ENCODE measurements at regions not wholly inside any gene's neighbourhood (a gene's known extent, or its start where the extent isn't known, plus 50 kb on each side); places are given as distances from the start of the nearest gene placed in this dataset.
"Not testable (repeated sequence)": the region's sequence is repeated elsewhere in the genome, so short reads cannot be mapped to it uniquely, and the experiment has no call there.

DNA sequence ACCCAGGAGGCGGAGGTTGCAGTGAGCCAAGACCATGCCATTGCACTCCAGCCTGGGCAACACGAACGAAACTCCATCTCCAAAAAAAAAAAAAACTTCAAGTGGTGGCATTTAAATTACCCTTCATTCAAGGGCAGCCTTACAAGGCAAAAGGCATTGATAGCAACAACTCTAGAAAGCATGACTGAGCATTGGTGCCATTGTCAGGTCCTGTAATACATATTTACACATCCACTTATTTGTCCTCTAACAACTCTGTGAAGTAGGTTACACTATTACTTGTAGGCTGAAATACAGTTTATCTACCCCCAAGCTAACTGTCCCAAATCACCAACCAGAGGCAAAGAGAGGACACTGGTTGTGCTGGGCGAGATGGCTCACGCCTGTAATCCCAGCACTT, 52.7 kb upstream of the LARP1 start:
- no peak overlapping the region for H3K4me3 ChIP-seq (ENCODE audit: low read depth, low read length)
- TF ChIP-seq, protein P1, sequence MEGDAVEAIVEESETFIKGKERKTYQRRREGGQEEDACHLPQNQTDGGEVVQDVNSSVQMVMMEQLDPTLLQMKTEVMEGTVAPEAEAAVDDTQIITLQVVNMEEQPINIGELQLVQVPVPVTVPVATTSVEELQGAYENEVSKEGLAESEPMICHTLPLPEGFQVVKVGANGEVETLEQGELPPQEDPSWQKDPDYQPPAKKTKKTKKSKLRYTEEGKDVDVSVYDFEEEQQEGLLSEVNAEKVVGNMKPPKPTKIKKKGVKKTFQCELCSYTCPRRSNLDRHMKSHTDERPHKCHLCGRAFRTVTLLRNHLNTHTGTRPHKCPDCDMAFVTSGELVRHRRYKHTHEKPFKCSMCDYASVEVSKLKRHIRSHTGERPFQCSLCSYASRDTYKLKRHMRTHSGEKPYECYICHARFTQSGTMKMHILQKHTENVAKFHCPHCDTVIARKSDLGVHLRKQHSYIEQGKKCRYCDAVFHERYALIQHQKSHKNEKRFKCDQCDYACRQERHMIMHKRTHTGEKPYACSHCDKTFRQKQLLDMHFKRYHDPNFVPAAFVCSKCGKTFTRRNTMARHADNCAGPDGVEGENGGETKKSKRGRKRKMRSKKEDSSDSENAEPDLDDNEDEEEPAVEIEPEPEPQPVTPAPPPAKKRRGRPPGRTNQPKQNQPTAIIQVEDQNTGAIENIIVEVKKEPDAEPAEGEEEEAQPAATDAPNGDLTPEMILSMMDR (IDR thresholded peaks at IDR 0.05; ENCODE audit: borderline replicate concordance, insufficient read depth, low read depth, low read length) = no peak

DNA sequence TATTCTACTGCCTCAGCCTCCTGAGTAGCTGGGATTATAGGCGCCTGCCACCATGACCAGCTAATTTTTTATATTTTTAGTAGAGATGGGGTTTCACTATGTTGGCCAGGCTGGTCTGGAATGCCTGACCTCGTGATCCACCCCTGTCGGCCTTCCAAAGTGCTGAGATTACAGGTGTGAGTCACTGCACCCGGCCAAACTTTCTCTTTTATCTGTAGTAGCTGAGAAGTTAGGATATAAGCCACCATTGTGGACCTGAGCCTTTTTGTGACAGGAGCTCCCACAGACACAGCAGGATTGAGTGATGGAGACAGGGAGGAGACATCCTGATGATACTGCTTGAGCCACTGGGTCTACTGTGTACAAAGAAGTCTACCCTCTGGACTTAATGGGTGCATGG, 53.5 kb upstream of the LARP1 start:
- H3K4me3 ChIP-seq (ENCODE audit: low read depth, low read length) = not testable (repeated sequence)

DNA sequence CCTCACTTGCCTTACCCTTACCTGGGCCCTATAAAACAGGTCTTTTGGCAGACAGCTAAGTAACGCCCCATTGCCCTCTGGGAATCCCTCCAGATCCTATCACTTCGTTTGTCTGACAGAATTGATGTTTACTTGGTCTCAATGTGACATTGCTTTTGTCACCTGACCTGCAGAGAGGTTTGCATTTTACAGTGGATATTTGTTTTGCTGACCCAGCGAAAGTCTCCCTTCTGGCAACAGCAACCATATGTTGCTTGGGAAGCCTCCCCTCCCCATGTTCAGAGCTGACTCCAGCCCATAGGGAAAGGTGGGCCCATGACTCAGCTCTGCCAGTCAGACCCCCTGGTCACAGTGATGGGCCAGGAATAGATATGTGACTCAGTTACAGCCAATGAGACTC, 54.0 kb upstream of the LARP1 start:
- H3K4me3 ChIP-seq (ENCODE audit: low read depth, low read length) = no peak overlapping the region
- TF ChIP-seq, protein P1 (IDR thresholded peaks at IDR 0.05; ENCODE audit: borderline replicate concordance, insufficient read depth, low read depth, low read length) = no peak

DNA sequence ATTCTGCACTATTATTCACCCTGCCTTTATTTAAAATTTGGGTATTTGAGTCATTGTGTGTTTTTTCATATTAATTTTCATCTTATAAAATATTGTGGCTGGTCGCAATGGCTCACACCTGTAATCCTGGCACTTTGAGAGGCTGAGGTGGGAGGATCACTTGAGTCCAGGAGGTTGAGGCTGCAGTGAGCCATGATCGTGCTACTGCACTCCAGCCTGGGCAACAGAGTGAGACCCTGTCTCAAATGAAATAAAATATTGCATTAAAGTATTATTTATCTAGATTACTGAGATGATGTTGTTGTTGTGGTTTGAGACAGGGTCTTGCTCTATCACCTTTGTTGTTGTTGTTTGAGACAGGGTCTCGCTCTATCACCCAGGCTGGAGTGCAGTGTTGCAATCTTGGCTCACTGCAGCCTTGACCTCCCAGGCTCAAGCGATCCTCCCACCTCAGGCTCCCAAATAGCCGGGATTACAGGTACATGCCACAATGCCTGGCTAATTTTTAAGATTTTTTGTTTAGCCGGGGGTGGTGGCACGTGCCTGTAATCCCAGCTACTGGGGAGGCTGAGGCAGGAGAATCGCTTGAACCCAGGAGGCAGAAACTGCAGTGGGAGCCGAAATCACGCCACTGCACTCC, 54.8 kb upstream of the LARP1 start:
- H3K4me3 ChIP-seq (ENCODE audit: low read depth, low read length) = not testable (repeated sequence)

DNA sequence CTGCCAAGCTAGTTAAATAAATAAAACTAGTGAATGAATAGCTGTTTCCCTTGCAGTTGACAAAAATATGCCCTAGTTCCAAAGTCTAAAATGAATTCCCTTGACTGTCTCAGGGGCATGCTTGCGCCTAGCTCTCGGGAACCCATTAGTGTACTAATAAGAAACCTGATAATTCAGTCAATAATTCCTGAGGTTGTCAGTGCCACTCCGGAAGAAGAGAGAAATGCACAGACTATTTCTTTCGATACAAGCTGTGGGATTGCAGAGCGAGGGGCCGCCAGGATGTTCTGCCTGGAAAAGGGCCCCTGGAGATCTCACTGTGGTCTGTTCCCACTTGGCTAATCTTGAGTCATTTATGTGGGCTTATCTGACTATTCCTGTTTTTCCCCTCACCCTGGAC, 56.4 kb upstream of the LARP1 start:
- H3K4me3 ChIP-seq (ENCODE audit: low read depth, low read length) = no peak overlapping the region
- TF ChIP-seq, protein P1 (IDR thresholded peaks at IDR 0.05; ENCODE audit: borderline replicate concordance, insufficient read depth, low read depth, low read length) = no peak

DNA sequence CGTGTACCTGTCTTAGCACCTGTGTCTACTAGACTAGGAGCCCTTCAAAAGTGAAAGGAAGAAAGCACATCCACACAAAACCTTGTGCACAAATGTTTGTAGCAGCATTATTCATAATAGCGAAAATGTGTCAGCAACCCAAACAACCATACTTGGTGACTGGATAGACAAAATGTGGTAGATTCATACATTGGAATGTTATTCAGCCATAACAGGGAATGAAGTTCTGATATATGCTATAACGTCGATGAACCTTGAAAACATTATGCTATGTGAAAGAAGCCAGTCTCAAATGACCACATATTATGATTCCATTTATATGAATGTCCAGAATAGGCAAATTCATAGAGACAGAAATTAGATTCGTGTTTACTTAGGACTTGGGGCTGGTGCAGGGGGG, 57.8 kb upstream of the LARP1 start:
- H3K4me3 ChIP-seq (ENCODE audit: low read depth, low read length) = no peak overlapping the region
- TF ChIP-seq, protein P1 (IDR thresholded peaks at IDR 0.05; ENCODE audit: borderline replicate concordance, insufficient read depth, low read depth, low read length) = no peak

DNA sequence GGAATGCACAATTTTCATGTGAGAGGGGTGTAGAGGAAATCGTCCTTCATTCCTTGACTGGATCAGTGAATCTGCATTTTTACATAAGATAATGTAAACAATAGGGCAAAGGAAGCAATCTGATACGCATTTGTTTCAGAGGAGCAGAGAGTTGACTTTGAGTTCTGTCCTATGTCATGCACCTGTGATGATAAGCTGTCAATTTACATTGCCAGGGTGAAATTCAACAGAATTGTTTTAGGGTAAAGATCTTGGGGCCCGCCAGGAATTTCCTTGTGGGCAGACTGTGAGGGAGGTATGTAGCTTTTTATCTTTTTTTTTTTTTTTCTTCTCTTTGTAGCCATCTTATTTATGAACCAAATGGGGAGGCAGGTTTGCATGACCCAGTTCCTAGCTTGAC, 58.3 kb upstream of the LARP1 start:
- no peak overlapping the region for H3K4me3 ChIP-seq (ENCODE audit: low read depth, low read length)
- TF ChIP-seq, protein P1 (IDR thresholded peaks at IDR 0.05; ENCODE audit: borderline replicate concordance, insufficient read depth, low read depth, low read length) = no peak

DNA sequence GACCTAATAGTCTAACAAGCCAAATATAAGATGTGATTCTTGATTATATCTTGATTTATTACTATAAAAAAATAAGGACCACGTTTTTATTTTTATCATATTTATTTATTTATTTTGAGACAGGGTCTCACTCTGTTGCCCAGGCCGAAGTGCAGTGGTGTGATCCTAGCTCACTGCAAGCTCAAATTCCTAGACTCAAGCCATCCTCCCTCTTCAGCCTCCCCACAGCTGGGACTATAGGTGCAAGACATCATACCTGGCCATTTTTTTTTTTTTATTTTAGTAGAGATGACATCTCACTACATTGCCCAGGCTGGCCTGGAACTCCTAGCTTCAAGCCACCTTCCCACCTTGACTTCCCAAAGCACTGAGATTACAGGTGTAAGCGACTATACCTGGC, 61.0 kb upstream of the LARP1 start:
- TF ChIP-seq, protein P1 (IDR thresholded peaks at IDR 0.05; ENCODE audit: borderline replicate concordance, insufficient read depth, low read depth, low read length) = no peak
- H3K4me3 ChIP-seq (ENCODE audit: low read depth, low read length) = no peak overlapping the region
